A549 (cell line): ENCODE measurements at regions not wholly inside any gene's neighbourhood (a gene's known extent, or its start where the extent isn't known, plus 50 kb on each side); places are given as distances from the start of the nearest gene placed in this dataset.

Experiments
- ATAC-seq, 2 experiments: fragments of 200-7000 bp in 1 of 2; fragments of >200 bp in 1 of 2; cut with Nextera tagmentation in 1 of 2; cut with Tn5 transposase in 1 of 2; 3 replicates each; pipeline versions ENCODE4 v1.8.0 to v1.9.1; 2018 to 2020; ENCODE audit warnings: mild to moderate bottlenecking in 1 of 2, moderate library complexity in 1 of 2
- CTCF ChIA-PET: fragments of 300-600 bp; sonication (Branson Sonifier 250); formaldehyde crosslinking; extraction: SDS; loops from one replicate; lab custom pipeline; 2021; ENCODE audit warnings: antibody characterized with exemption, inconsistent platforms; lab: Yijun Ruan, JAX
- POLR2A ChIA-PET: fragments of 350-600 bp; formaldehyde crosslinking; extraction: SDS; loops from one replicate; lab custom pipeline; 2021; ENCODE audit warnings: antibody characterized with exemption, inconsistent platforms; lab: Yijun Ruan, JAX
- DNase-seq, 2 experiments: peaks; one replicate each; pipeline versions ENCODE4 v3.0.0 to v3.0.0-alpha.2; 2011 to 2016; ENCODE audit warnings: low read depth in 1 of 2, low spot score in 1 of 2
- FAIRE-seq: peaks from 2 replicates; lab custom pipeline; 2011; peaks lifted over from hg19 to GRCh38; lab: Jason Lieb, UNC
- H3K27ac ChIP-seq, 2 experiments: fragments of >200 bp; sonication (Bioruptor Twin); formaldehyde crosslinking; 3 replicates each; pipeline ENCODE4 v1.5.1; 2016 to 2017
- H3K4me1 ChIP-seq: fragments of >200 bp; sonication (Bioruptor Twin); formaldehyde crosslinking; 3 replicates; pipeline ENCODE4 v1.6.1; 2016
- H3K4me2 ChIP-seq: fragments of >200 bp; sonication (Bioruptor Twin); formaldehyde crosslinking; 3 replicates; pipeline ENCODE4 v1.6.1; 2016
- H3K4me3 ChIP-seq: fragments of >200 bp; sonication (Bioruptor Twin); formaldehyde crosslinking; 3 replicates; pipeline ENCODE4 v1.5.1; 2016
- H3K9me3 ChIP-seq: fragments of >200 bp; sonication (Bioruptor Twin); formaldehyde crosslinking; 3 replicates; pipeline ENCODE4 v1.6.1; 2016
- BCL3 ChIP-seq: fragments of >200 bp; sonication (Bioruptor Twin); formaldehyde crosslinking; IDR thresholded peaks from 3 replicates; pipeline ENCODE4 v1.6.1; 2016
- CEBPB ChIP-seq, 2 experiments: fragments of >200 bp in 1 of 2; sonication (Bioruptor Twin) in 1 of 2; formaldehyde crosslinking in 1 of 2; IDR thresholded peaks; 2 replicates each; pipeline ENCODE4 v1.6.1; 2012 to 2016
- CHD2 ChIP-seq: fragments of 150-350 bp; IDR thresholded peaks from 2 replicates; pipeline ENCODE4 v1.6.1; 2014; ENCODE audit warnings: low read length; ENCODE audit not compliant: partially characterized antibody
- CTCF ChIP-seq: fragments of >200 bp; sonication (Bioruptor Twin); formaldehyde crosslinking; IDR thresholded peaks from 3 replicates; pipeline ENCODE4 v1.5.1; 2016
- EP300 ChIP-seq, 2 experiments: fragments of >200 bp; sonication (Bioruptor Twin); formaldehyde crosslinking; IDR thresholded peaks; 2 replicates in 1 of 2; 3 replicates in 1 of 2; pipeline ENCODE4 v1.6.1; 2016 to 2017
- ESRRA ChIP-seq: fragments of 150-350 bp; IDR thresholded peaks from 2 replicates; pipeline ENCODE4 v1.6.1; 2014; ENCODE audit warnings: mild to moderate bottlenecking, low read length, borderline replicate concordance
- FOSL2 ChIP-seq, 2 experiments: fragments of 450-650 bp in 1 of 2; fragments of >200 bp in 1 of 2; sonication (Bioruptor Twin) in 1 of 2; formaldehyde crosslinking; IDR thresholded peaks; 2 replicates each; pipeline versions ENCODE4 v1.5.0 to v1.6.1; 2016 to 2020; ENCODE audit warnings: mild to moderate bottlenecking in 1 of 2, moderate library complexity in 1 of 2
- GATA3 ChIP-seq: IDR thresholded peaks from 2 replicates; pipeline ENCODE4 v1.6.1; 2012; ENCODE audit warnings: borderline replicate concordance
- HEYL ChIP-seq: fragments of 250-450 bp; sonication (Bioruptor Pico); IDR thresholded peaks from 2 replicates; pipeline ENCODE4 v1.8.0; 2021; ENCODE audit warnings: mild to moderate bottlenecking, moderate library complexity
- HMGXB4 ChIP-seq: fragments of 250-450 bp; sonication (Bioruptor Pico); IDR thresholded peaks from 2 replicates; pipeline ENCODE4 v1.5.0; 2021; ENCODE audit warnings: mild to moderate bottlenecking, moderate library complexity, borderline replicate concordance
- HOXA7 ChIP-seq: fragments of 250-450 bp; sonication (Bioruptor Pico); IDR thresholded peaks from 2 replicates; pipeline ENCODE4 v1.5.0; 2020; ENCODE audit warnings: mild to moderate bottlenecking, moderate library complexity
- JUN ChIP-seq, 2 experiments: fragments of >200 bp; sonication (Bioruptor Twin); formaldehyde crosslinking; IDR thresholded peaks; 2 replicates in 1 of 2; 3 replicates in 1 of 2; pipeline ENCODE4 v1.6.1; 2016 to 2017
- JUNB ChIP-seq: fragments of >200 bp; sonication (Bioruptor Twin); formaldehyde crosslinking; IDR thresholded peaks from 2 replicates; pipeline ENCODE4 v1.6.1; 2016
- PBX3 ChIP-seq: IDR thresholded peaks from 2 replicates; pipeline ENCODE4 v1.6.1; 2012
- POLR2A ChIP-seq: IDR thresholded peaks from 2 replicates; pipeline ENCODE4 v1.6.1; 2012; ENCODE audit warnings: mild to moderate bottlenecking, low read length
- RAD21 ChIP-seq, 2 experiments: fragments of >200 bp in 1 of 2; sonication (Bioruptor Twin) in 1 of 2; formaldehyde crosslinking in 1 of 2; IDR thresholded peaks in 1 of 2; conservative IDR thresholded peaks in 1 of 2; 2 replicates in 1 of 2; 3 replicates in 1 of 2; pipeline ENCODE4 v1.6.1; 2012 to 2018; ENCODE audit warnings: inconsistent platforms in 1 of 2
- RARB ChIP-seq: fragments of 250-450 bp; sonication (Bioruptor Pico); IDR thresholded peaks from 2 replicates; pipeline ENCODE4 v1.8.0; 2021; ENCODE audit warnings: mild to moderate bottlenecking, moderate library complexity
- RFX5 ChIP-seq: fragments of 450-650 bp; IDR thresholded peaks from 2 replicates; pipeline ENCODE4 v1.7.1; 2014; ENCODE audit warnings: antibody characterized with exemption, mild to moderate bottlenecking, moderate library complexity
- SREBF2 ChIP-seq: fragments of 450-650 bp; IDR thresholded peaks from 2 replicates; pipeline ENCODE4 v1.6.1; 2014; ENCODE audit warnings: mild to moderate bottlenecking, moderate library complexity
- TFCP2L1 ChIP-seq: fragments of 250-450 bp; sonication (Bioruptor Pico); IDR thresholded peaks from 2 replicates; pipeline ENCODE4 v1.5.0; 2021; ENCODE audit warnings: mild to moderate bottlenecking
- TP53 ChIP-seq: fragments of 250-450 bp; sonication (Bioruptor Pico); IDR thresholded peaks from 2 replicates; pipeline ENCODE4 v1.5.0; 2021; ENCODE audit warnings: mild to moderate bottlenecking, moderate library complexity
- ZNF302 ChIP-seq: fragments of 250-450 bp; sonication (Bioruptor Pico); IDR thresholded peaks from 2 replicates; pipeline ENCODE4 v1.9.0; 2021; ENCODE audit warnings: inconsistent platforms, mild to moderate bottlenecking, moderate library complexity
- WGBS: methylation state at CpG from one replicate; pipeline ENCODE4 v1.1.6; 2017; ENCODE audit errors: missing lambda C conversion rate; 5-methylcytosine and 5-hydroxymethylcytosine counted together

- FAIRE-seq: no peak
- TF ChIP-seq CEBPB (IDR thresholded peaks at IDR 0.05): no peak
- no peak for TF ChIP-seq HMGXB4 (CRISPR knock-in tag)
- TF ChIP-seq ESRRA: no peak
- TF ChIP-seq HOXA7 (CRISPR knock-in tag): no peak
- no peak for TF ChIP-seq JUNB
- no peak for TF ChIP-seq RFX5
- no peak for TF ChIP-seq FOSL2 (IDR thresholded peaks at IDR 0.05)
- TF ChIP-seq FOSL2 (CRISPR knock-in tag; IDR thresholded peaks at IDR 0.05): no peak
- ChIA-PET POLR2A (interaction anchor here (0.6 kb wide), 1 partner anchor 49 kb away, joined by 3 read pairs; no protein-coding TSS in a partner anchor), CTCF (interaction anchor here (0.6 kb wide), 2 partner anchors 82 to 292 kb away, joined by 3 to 4 read pairs; no protein-coding TSS in a partner anchor)
- ATAC-seq: no peak
- Histone ChIP-seq H3K27ac (no peak overlapping the region), H3K4me1 (no peaks in the 10 kb centered on the region), H3K4me3 (no peak overlapping the region), H3K9me3 (no peaks in the 10 kb centered on the region), H3K4me2 (no peak overlapping the region)
- no peak for DNase-seq
- WGBS: 13% methylated on average over 9 of the region's 9 CpGs
Observed at GRCh38 chr7:88399036-88399435, 92.3 kb upstream of the STEAP4 start.

GRCh38 chr7:88398459-88398858 is 91.8 kb upstream of the STEAP4 start:
- no peaks in the 10 kb centered on the region for H3K4me1 ChIP-seq
- ATAC-seq: no peak
- H3K27ac ChIP-seq: no peak overlapping the region
- no peak for DNase-seq
- WGBS: 0% methylated on average over 1 of the region's 1 CpG
- ChIA-PET POLR2A (no interaction called here), CTCF (no interaction called here)
- no peak overlapping the region for H3K4me3 ChIP-seq
- no peak overlapping the region for H3K4me2 ChIP-seq
- no peaks in the 10 kb centered on the region for H3K9me3 ChIP-seq
- TF ChIP-seq RARB (no peak), EP300 (IDR thresholded peaks at IDR 0.05) (no peak), TFCP2L1 (CRISPR knock-in tag) (no peak), TP53 (CRISPR knock-in tag) (no peak), ESRRA (no peak), ZNF302 (CRISPR knock-in tag) (no peak), CTCF (no peak), HEYL (CRISPR knock-in tag) (no peak), POLR2A (no peak), GATA3 (no peak), CHD2 (no peak), FOSL2 (IDR thresholded peaks at IDR 0.05) (no peak), FOSL2 (CRISPR knock-in tag; IDR thresholded peaks at IDR 0.05) (no peak), RAD21 (conservative IDR thresholded peaks at IDR 0.05 in 1 of 2, IDR thresholded peaks at IDR 0.05 in 1 of 2) (no peak), JUN (IDR thresholded peaks at IDR 0.05) (no peak), SREBF2 (no peak), PBX3 (no peak), BCL3 (no peak)
- no peak for FAIRE-seq
